ENCODE measurements at regions not wholly inside any gene's neighbourhood (a gene's known extent, or its start where the extent isn't known, plus 50 kb on each side); places are given as distances from the start of the nearest gene placed in this dataset.

GRCh38 chr12:132392389-132393244, 63.2 kb upstream of the GALNT9 start:
- DNase-seq: no peak

GRCh38 chr12:132391326-132392041, 62.1 kb upstream of the GALNT9 start:
- no peak for DNase-seq

- DNase-seq: no peak
These were observed 61.1 kb upstream of the GALNT9 start for GRCh38 chr12:132390287-132391076.

- no peak for DNase-seq
These were observed 60.3 kb upstream of the GALNT9 start for GRCh38 chr12:132389526-132390286.

- no peak for DNase-seq
These were observed 59.6 kb upstream of the GALNT9 start for GRCh38 chr12:132389026-132389425.

- DNase-seq: no peak
These were observed 59.1 kb upstream of the GALNT9 start for GRCh38 chr12:132388379-132389015.

GRCh38 chr12:132386926-132387497, 57.6 kb upstream of the GALNT9 start:
- no peak for DNase-seq

GRCh38 chr12:132385923-132386751, 56.7 kb upstream of the GALNT9 start:
- no peak for DNase-seq

- no peak for DNase-seq
These were observed 55.8 kb upstream of the GALNT9 start for GRCh38 chr12:132384916-132385774.

- DNase-seq: no peak
These were observed 51.3 kb upstream of the GALNT9 start for GRCh38 chr12:132380641-132381040.

- DNase-seq: no peak
These were observed 50.6 kb upstream of the GALNT9 start for GRCh38 chr12:132379996-132380395.

GRCh38 chr12:132379576-132379975, 50.2 kb upstream of the GALNT9 start:
- DNase-seq: no peak
